CD4-positive, alpha-beta T cell treated with Interleukin-15 for 4 hours (primary cell): ENCODE measurements at regions not wholly inside any gene's neighbourhood (a gene's known extent, or its start where the extent isn't known, plus 50 kb on each side); places are given as distances from the start of the nearest gene placed in this dataset.
"Not testable (repeated sequence)": the region's sequence is repeated elsewhere in the genome, so short reads cannot be mapped to it uniquely, and the experiment has no call there.

ENCODE experiments used
- DNase-seq: peaks from one replicate; pipeline ENCODE4 v3.0.0-alpha.2; 2020; ENCODE audit warnings: low spot score

GRCh38 chr3:178352326-178353005 is 183.8 kb upstream of the KCNMB2 start:
- DNase-seq: no peak

- no peak for DNase-seq
Observed at GRCh38 chr3:178353006-178353694, 183.1 kb upstream of the KCNMB2 start.

DNA sequence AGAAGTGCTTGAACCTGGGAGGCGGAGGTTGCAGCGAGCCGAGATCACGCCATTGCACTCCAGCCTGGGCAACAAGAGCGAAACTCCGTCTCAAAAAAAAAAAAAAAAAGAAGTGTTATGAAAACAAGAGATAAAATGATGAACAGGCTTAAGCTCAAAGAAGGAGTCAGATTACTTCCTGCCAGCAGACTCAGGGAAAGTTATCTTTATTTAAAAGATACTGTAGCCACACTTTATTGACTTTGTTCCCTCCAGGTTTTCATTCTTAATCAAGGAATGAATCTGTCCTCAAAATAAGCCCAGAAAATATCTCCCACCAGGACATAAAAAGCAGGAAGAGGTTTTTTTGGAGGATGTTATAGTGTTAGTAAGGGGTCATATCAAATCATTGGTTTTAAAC is 176.5 kb upstream of the KCNMB2 start:
- no peak for DNase-seq

- DNase-seq: not testable (repeated sequence)
Observed at GRCh38 chr3:178363048-178363447, 173.2 kb upstream of the KCNMB2 start.

GRCh38 chr3:178367817-178368617 is 168.2 kb upstream of the KCNMB2 start:
- DNase-seq: no peak

DNA sequence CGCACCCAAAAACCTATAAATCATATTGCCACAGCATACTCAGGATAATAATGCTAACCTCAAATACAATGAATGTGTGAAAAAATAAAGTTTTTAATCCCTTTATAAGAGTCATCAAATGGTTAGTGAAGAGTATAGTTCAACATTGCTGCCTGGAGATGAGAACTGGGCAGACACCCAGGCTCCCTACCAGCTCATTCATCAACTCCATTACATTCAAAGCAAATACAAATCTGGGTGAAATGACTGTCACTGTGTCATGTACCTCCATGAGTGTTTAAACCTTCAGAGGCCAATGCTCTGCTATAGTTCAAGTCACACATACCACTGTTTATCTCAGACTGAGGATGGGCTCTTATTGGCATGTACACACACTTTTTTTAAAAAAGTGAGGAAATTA is 167.2 kb upstream of the KCNMB2 start:
- DNase-seq: no peak

DNA sequence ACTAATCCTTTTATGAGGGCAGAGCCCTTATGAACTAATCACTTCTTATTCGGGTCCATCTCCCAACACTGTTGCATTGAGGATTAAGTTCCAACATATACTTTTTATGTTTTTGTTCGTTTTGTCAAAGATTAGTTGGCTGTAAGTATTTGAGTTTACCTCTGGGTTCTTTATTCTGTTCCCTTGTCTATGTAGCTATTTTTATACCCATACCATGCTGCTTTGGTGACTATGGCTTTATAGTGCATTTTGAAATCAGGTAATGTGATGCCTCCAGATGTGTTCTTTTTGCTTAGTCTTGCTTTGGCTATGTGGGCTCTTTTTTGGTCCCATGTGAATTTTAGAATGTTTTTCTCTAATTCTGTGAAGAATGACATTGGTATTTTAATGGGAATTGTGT is 166.4 kb upstream of the KCNMB2 start:
- no peak for DNase-seq

DNA sequence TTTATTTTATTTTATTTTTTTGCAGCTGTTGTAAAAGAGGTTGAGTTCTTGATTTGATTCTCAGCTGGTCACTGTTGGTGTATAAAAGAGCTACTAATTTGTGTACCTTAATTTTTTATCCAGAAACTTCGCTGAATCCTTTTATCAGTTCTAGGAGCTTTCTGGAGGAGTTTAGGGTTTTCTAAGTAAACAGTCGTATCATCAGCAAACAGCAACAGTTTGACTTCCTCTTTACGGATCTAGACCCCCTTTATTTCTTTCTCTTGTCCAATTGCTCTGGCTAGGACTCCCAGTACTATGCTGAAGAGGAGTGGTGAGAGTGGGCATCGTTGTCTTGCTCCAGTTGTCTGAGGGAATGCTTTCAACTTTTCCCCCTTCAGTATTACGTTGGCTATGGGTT is 165.8 kb upstream of the KCNMB2 start:
- DNase-seq: no peak

DNA sequence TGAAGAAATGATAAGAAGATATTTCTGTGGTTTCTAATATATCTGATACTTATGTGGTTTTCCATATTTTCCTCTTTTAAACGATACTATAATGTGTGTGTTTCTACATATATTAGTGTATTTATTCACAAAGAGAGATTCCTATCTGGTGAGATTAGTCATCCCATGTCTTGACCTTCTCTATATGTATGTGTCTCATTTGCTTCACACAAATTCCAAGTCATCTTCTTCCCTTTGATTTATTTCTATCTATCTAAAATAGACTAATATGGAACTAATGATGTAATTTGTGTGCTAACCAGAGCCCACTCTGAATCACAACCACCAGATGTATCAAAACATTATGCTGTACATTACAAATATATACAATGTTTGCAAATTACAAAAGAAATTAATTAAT is 154.7 kb upstream of the KCNMB2 start:
- DNase-seq: no peak

GRCh38 chr3:178381971-178382448 is 154.2 kb upstream of the KCNMB2 start:
- DNase-seq: no peak

DNA sequence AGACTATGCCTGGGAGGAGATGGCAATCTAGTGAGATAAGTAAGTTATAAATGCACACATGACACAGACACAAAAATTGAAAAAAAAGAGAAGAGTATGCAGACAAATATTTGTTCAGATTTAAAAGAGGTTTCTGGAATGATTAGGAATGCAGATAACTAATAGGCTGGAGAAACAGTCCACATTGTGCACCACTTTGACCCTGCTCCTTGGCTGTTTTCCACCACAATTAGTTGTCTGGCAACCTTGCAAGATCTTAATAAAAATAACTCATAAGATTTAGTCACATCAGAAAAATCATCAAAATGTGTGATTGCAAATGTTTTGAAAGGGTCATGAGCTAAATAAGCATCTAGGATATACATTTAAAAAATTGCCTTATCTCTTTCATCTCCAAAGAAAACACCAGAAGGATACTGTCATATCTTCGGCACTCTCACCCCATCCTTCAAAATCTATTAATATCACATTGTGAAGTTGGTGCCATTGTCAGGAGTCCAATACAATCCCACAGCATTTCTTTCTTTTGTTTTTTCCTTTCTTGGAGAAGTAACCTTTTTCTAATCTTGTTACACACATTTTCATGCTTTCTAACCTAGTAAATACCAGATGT is 153.7 kb upstream of the KCNMB2 start:
- no peak for DNase-seq

- DNase-seq: no peak
Observed at GRCh38 chr3:178384321-178385230, 151.7 kb upstream of the KCNMB2 start.

GRCh38 chr3:178385280-178385952 is 150.8 kb upstream of the KCNMB2 start:
- DNase-seq: peak; percentile 12

GRCh38 chr3:178386401-178386800 is 149.8 kb upstream of the KCNMB2 start:
- no peak for DNase-seq

- no peak for DNase-seq
Observed at GRCh38 chr3:178386880-178387279, 149.4 kb upstream of the KCNMB2 start.

DNA sequence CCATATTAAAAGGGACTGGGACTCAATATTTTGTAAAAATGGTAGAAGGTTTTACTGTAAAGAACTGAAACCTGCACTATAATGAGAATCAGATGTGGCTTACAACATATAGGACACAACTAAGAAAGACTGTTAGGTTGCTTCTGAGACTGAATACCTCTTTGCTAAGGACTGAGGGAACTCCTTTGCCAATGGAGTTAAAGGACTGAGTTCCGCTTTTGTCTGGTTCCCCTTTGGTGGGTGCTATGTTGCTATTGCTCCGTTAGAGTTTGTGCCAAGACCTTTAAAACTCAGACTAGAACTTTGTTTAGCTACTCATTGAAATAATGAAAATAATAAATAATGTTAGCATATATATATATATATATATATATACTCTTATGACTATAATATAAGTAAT is 147.8 kb upstream of the KCNMB2 start:
- no peak for DNase-seq

DNA sequence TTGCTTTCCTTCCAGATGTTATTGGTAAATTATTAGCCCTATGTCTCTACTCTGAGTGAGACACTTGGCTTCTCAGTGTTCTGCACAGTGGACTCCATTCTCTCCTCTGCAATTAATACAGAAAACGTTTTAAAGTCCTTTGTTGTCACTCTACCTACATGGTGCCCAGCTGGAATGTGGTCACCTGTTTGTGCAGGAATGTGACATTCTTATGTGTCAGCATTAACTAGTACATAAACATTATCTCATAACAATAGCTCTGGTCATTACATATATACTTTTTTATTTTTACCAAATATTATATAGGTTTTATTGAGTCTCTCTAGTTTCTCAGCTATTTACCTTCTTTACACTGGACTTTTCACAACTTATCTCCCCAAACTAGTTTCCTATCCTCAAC is 147.0 kb upstream of the KCNMB2 start:
- DNase-seq: no peak

DNA sequence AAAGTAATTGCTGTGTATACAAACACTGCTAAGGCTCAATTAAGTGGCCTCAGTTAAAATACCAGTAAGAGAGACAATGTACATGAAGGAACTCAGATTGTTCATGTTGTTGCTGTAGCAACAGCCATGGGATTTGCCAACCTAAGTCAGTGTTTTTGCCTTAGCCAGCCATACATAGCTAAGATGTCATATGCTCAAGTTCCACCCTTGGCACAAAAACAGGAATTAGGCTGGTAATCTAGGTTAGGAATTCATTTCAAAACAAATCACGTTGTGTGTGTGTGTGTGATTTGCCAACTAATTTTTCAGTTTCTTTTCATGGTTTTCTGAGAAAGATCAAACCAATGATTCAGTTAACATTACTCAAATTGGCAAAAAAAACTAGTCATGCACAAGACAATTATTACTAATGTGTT is 143.7 kb upstream of the KCNMB2 start:
- DNase-seq: no peak

- DNase-seq: no peak
Observed at GRCh38 chr3:178393146-178393545, 143.1 kb upstream of the KCNMB2 start.

GRCh38 chr3:178393824-178394223 is 142.4 kb upstream of the KCNMB2 start:
- DNase-seq: no peak

GRCh38 chr3:178396318-178396717 is 139.9 kb upstream of the KCNMB2 start:
- no peak for DNase-seq
